Tibial nerve (tissue), 4 donors: ENCODE measurements at regions not wholly inside any gene's neighbourhood (a gene's known extent, or its start where the extent isn't known, plus 50 kb on each side); places are given as distances from the start of the nearest gene placed in this dataset.

Experiments
- EP300 ChIP-seq, 2 donors: sonication (generic); formaldehyde crosslinking; IDR thresholded peaks; one replicate each; pipeline ENCODE4 v1.6.1; 2017; ENCODE audit warnings: antibody characterized with exemption in 2 of 2, mild to moderate bottlenecking in 1 of 2
- POLR2A ChIP-seq, 2 donors: fragments of 450-650 bp; IDR thresholded peaks; one replicate each; pipeline ENCODE4 v1.6.1; 2017; ENCODE audit warnings: antibody characterized with exemption in 2 of 2, mild to moderate bottlenecking in 2 of 2, moderate library complexity in 2 of 2
- TF ChIP-seq, protein P1 (sequence below), 5 experiments: fragments of 200-600 bp in 3 of 5; fragments of 450-650 bp in 2 of 5; sonication (generic) in 3 of 5; IDR thresholded peaks; one replicate each; pipeline ENCODE4 v1.5.1; 2016 to 2019; ENCODE audit warnings: antibody characterized with exemption in 5 of 5, mild to moderate bottlenecking in 3 of 5, moderate library complexity in 2 of 5

DNA sequence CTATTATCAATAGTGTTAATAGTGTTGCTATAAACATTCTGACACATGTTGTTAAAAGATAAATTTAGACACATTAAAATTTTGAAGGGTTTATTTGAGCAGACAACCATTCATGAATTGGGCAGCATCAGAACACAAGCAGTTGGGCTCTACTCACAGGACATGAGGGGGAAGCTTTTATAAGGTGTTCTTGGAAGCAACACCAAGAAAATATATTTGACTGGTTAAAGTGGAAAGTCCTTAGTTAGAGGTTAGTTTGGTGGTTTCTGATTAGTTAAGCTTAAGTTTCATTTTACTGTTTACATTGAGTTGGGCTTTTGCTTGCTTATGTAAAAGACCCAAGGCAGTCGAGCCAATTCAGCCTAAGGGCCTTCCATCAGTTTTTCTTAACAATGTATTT is 220.7 kb downstream of the CD47 start:
- TF ChIP-seq, protein P1, sequence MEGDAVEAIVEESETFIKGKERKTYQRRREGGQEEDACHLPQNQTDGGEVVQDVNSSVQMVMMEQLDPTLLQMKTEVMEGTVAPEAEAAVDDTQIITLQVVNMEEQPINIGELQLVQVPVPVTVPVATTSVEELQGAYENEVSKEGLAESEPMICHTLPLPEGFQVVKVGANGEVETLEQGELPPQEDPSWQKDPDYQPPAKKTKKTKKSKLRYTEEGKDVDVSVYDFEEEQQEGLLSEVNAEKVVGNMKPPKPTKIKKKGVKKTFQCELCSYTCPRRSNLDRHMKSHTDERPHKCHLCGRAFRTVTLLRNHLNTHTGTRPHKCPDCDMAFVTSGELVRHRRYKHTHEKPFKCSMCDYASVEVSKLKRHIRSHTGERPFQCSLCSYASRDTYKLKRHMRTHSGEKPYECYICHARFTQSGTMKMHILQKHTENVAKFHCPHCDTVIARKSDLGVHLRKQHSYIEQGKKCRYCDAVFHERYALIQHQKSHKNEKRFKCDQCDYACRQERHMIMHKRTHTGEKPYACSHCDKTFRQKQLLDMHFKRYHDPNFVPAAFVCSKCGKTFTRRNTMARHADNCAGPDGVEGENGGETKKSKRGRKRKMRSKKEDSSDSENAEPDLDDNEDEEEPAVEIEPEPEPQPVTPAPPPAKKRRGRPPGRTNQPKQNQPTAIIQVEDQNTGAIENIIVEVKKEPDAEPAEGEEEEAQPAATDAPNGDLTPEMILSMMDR (IDR thresholded peaks at IDR 0.05), result no peak
- no peak for TF ChIP-seq POLR2A (IDR thresholded peaks at IDR 0.05)
- no peak for TF ChIP-seq EP300 (IDR thresholded peaks at IDR 0.05)
